HEK293T (cell line): ENCODE measurements at regions not wholly inside any gene's neighbourhood (a gene's known extent, or its start where the extent isn't known, plus 50 kb on each side); places are given as distances from the start of the nearest gene placed in this dataset.

Experiments used
- BHLHE40 ChIP-seq: fragments of 450-650 bp; IDR thresholded peaks from 2 replicates; pipeline ENCODE4 v1.6.1; 2016; ENCODE audit warnings: mild to moderate bottlenecking, moderate library complexity, borderline replicate concordance
- FOXK2 ChIP-seq: fragments of 450-650 bp; IDR thresholded peaks from 2 replicates; pipeline ENCODE4 v1.6.1; 2016; ENCODE audit warnings: mild to moderate bottlenecking
- FOXM1 ChIP-seq: fragments of 450-650 bp; IDR thresholded peaks from 2 replicates; pipeline ENCODE4 v1.6.1; 2017; ENCODE audit warnings: mild to moderate bottlenecking, borderline replicate concordance
- HDGF ChIP-seq: fragments of 450-650 bp; IDR thresholded peaks from 2 replicates; pipeline ENCODE4 v1.6.1; 2017; ENCODE audit warnings: antibody characterized with exemption, borderline replicate concordance
- LEF1 ChIP-seq: fragments of 450-650 bp; IDR thresholded peaks from 2 replicates; pipeline ENCODE4 v1.6.1; 2017; ENCODE audit warnings: mild to moderate bottlenecking, borderline replicate concordance
- SUZ12 ChIP-seq: fragments of 450-650 bp; IDR thresholded peaks from 2 replicates; pipeline ENCODE4 v1.6.1; 2016; ENCODE audit warnings: mild to moderate bottlenecking
- TARDBP ChIP-seq: fragments of 450-650 bp; IDR thresholded peaks from 2 replicates; pipeline ENCODE4 v1.6.1; 2016

DNA sequence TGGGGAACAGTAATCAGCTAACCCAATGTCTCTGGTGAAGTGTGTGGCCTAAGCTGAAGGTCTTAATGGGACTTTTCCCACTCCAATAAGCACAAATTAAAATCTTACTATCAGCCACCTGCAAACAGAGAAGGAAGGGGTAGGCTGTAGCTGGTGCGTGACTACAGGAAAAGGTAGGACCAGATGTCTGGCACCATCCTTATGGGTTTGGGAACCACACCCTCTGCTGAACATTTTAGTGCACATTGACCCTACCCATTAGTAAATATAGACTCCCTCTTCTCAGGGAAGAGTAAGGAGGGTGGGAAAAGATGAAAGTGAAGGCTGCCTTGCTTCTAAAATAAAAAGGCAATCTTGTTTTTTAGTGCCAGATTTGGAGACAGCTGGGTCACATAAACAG is 602.8 kb downstream of the FAT4 start:
- no peak for TF ChIP-seq FOXM1
- no peak for TF ChIP-seq LEF1
- TF ChIP-seq BHLHE40, result no peak
- TF ChIP-seq SUZ12, result no peak
- TF ChIP-seq HDGF, result no peak
- no peak for TF ChIP-seq FOXK2
- TF ChIP-seq TARDBP, result no peak
